ENCODE measurements at regions not wholly inside any gene's neighbourhood (a gene's known extent, or its start where the extent isn't known, plus 50 kb on each side); places are given as distances from the start of the nearest gene placed in this dataset.

DNA sequence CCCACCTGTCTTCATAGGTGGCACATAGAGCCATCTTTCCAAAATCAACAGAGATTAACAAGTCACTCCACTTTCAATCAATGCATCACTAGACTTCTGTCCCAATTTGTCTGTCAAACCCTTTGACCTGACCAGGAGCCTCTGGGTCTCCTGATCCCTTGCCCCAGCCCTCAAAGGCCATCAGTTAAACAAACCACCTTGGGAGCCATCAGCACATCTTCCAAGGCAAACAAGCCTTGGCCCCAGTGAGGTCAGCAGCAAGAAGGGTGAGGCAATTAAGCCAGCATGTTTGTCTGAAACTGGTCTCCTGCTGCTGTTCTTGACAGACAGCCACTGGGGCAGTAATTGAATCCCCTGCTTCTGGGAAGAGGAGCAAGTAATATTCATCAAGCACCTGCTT, 742.8 kb upstream of the TBX3 start:
- TF ChIP-seq, protein P1, sequence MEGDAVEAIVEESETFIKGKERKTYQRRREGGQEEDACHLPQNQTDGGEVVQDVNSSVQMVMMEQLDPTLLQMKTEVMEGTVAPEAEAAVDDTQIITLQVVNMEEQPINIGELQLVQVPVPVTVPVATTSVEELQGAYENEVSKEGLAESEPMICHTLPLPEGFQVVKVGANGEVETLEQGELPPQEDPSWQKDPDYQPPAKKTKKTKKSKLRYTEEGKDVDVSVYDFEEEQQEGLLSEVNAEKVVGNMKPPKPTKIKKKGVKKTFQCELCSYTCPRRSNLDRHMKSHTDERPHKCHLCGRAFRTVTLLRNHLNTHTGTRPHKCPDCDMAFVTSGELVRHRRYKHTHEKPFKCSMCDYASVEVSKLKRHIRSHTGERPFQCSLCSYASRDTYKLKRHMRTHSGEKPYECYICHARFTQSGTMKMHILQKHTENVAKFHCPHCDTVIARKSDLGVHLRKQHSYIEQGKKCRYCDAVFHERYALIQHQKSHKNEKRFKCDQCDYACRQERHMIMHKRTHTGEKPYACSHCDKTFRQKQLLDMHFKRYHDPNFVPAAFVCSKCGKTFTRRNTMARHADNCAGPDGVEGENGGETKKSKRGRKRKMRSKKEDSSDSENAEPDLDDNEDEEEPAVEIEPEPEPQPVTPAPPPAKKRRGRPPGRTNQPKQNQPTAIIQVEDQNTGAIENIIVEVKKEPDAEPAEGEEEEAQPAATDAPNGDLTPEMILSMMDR (conservative IDR thresholded peaks at IDR 0.05; ENCODE audit: low read length): no peak
- TF ChIP-seq EZH2phosphoT487 (IDR thresholded peaks at IDR 0.05; ENCODE audit: borderline replicate concordance): no peak

All from Loucy (cell line).